IPS DF 6.9 (cell line): ENCODE measurements at regions not wholly inside any gene's neighbourhood (a gene's known extent, or its start where the extent isn't known, plus 50 kb on each side); places are given as distances from the start of the nearest gene placed in this dataset.

Experiments used
- DNase-seq: peaks from one replicate; pipeline ENCODE4 v3.0.0-alpha.2; 2013; ENCODE audit warnings: low read depth, low spot score
- H3K27ac ChIP-seq: one replicate; pipeline ENCODE4 v1.5.1; 2013; ENCODE audit warnings: low read length, control low read depth
- H3K27me3 ChIP-seq: 2 replicates; pipeline ENCODE4 v1.6.1; 2013; ENCODE audit warnings: mild to moderate bottlenecking, low read length; ENCODE audit not compliant: control insufficient read depth, insufficient read depth
- H3K36me3 ChIP-seq: 2 replicates; pipeline ENCODE4 v1.6.1; 2013; ENCODE audit warnings: low read length; ENCODE audit not compliant: control insufficient read depth, insufficient read depth
- H3K4me1 ChIP-seq: 2 replicates; pipeline ENCODE4 v1.6.1; 2013; ENCODE audit warnings: low read length; ENCODE audit not compliant: control insufficient read depth, insufficient read depth
- H3K4me3 ChIP-seq: 2 replicates; pipeline ENCODE4 v1.5.1; 2013; ENCODE audit warnings: mild to moderate bottlenecking, low read length
- H3K9me3 ChIP-seq: 2 replicates; pipeline ENCODE4 v1.6.1; 2013; ENCODE audit warnings: low read length, inconsistent platforms; ENCODE audit not compliant: control insufficient read depth, insufficient read depth
- WGBS: extraction: QIAGEN DNeasy Blood & Tissue Kit; methylation state at CpG from one replicate; pipeline ENCODE4 v1.1.7; 2013; ENCODE audit warnings: mixed read lengths, missing lambda C conversion rate; ENCODE audit not compliant: insufficient read length, insufficient coverage; 5-methylcytosine and 5-hydroxymethylcytosine counted together

- DNase-seq, result no peak
- Histone ChIP-seq H3K4me1 (no peaks in the 10 kb centered on the region), H3K36me3 (no peaks in the 10 kb centered on the region), H3K9me3 (no peaks in the 10 kb centered on the region), H3K27me3 (no peaks in the 10 kb centered on the region), H3K27ac (no peak overlapping the region), H3K4me3 (no peak overlapping the region)
- no CpG with 5 or more reads among the region's 5 CpGs for WGBS
Observed at GRCh38 chr10:125337510-125337909, 177.1 kb upstream of the CTBP2 start.

- Histone ChIP-seq H3K4me1 (no peaks in the 10 kb centered on the region), H3K9me3 (no peaks in the 10 kb centered on the region), H3K27ac (no peak overlapping the region), H3K27me3 (no peaks in the 10 kb centered on the region), H3K36me3 (no peaks in the 10 kb centered on the region), H3K4me3 (no peak overlapping the region)
- no peak for DNase-seq
- no CpG with 5 or more reads among the region's 2 CpGs for WGBS
Observed at GRCh38 chr10:125334545-125334944, 174.2 kb upstream of the CTBP2 start.

GRCh38 chr10:125333769-125334168 lies 173.4 kb upstream of the CTBP2 start:
- no peaks in the 10 kb centered on the region for H3K36me3 ChIP-seq
- H3K27me3 ChIP-seq, result no peaks in the 10 kb centered on the region
- H3K27ac ChIP-seq, result no peak overlapping the region
- no peak for DNase-seq
- no peaks in the 10 kb centered on the region for H3K9me3 ChIP-seq
- H3K4me1 ChIP-seq, result no peaks in the 10 kb centered on the region
- WGBS, result no CpG with 5 or more reads among the region's 1 CpG
- H3K4me3 ChIP-seq, result no peak overlapping the region

GRCh38 chr10:125333209-125333591 lies 172.8 kb upstream of the CTBP2 start:
- no peaks in the 10 kb centered on the region for H3K9me3 ChIP-seq
- no peaks in the 10 kb centered on the region for H3K27me3 ChIP-seq
- no peaks in the 10 kb centered on the region for H3K36me3 ChIP-seq
- no peak overlapping the region for H3K4me3 ChIP-seq
- no peaks in the 10 kb centered on the region for H3K4me1 ChIP-seq
- DNase-seq, result no peak
- WGBS, result no CpG with 5 or more reads among the region's 4 CpGs
- no peak overlapping the region for H3K27ac ChIP-seq

- Histone ChIP-seq H3K27ac (no peak overlapping the region), H3K4me3 (no peak overlapping the region), H3K27me3 (no peaks in the 10 kb centered on the region), H3K9me3 (no peaks in the 10 kb centered on the region), H3K36me3 (no peaks in the 10 kb centered on the region), H3K4me1 (no peaks in the 10 kb centered on the region)
- no CpG with 5 or more reads among the region's 6 CpGs for WGBS
- DNase-seq, result no peak
Observed at GRCh38 chr10:125332548-125333208, 172.3 kb upstream of the CTBP2 start.

GRCh38 chr10:125331056-125331455 lies 170.7 kb upstream of the CTBP2 start:
- no peak overlapping the region for H3K4me3 ChIP-seq
- H3K9me3 ChIP-seq, result no peaks in the 10 kb centered on the region
- DNase-seq, result no peak
- no peaks in the 10 kb centered on the region for H3K27me3 ChIP-seq
- no CpG with 5 or more reads among the region's 7 CpGs for WGBS
- H3K4me1 ChIP-seq, result no peaks in the 10 kb centered on the region
- no peak overlapping the region for H3K27ac ChIP-seq
- H3K36me3 ChIP-seq, result no peaks in the 10 kb centered on the region

GRCh38 chr10:125329056-125329455 lies 168.7 kb upstream of the CTBP2 start:
- no CpG with 5 or more reads among the region's 6 CpGs for WGBS
- no peak overlapping the region for H3K4me3 ChIP-seq
- no peak for DNase-seq

GRCh38 chr10:125325326-125325725 lies 165.0 kb upstream of the CTBP2 start:
- Histone ChIP-seq H3K36me3 (no peaks in the 10 kb centered on the region), H3K4me3 (no peak overlapping the region), H3K27me3 (no peaks in the 10 kb centered on the region), H3K27ac (no peak overlapping the region), H3K9me3 (peaks cover 1% of the 10 kb centered on the region; the same call in 1 of the 2 replicates), H3K4me1 (no peaks in the 10 kb centered on the region)
- no peak for DNase-seq
- WGBS, result no CpG with 5 or more reads among the region's 3 CpGs

More at GRCh38 chr10:125329056-125329455, 168.7 kb upstream of the CTBP2 start:
- H3K27me3 ChIP-seq, result no peaks in the 10 kb centered on the region
- H3K36me3 ChIP-seq, result no peaks in the 10 kb centered on the region
- H3K4me1 ChIP-seq, result no peaks in the 10 kb centered on the region
- H3K27ac ChIP-seq, result no peak overlapping the region
- no peaks in the 10 kb centered on the region for H3K9me3 ChIP-seq

- no peaks in the 10 kb centered on the region for H3K27me3 ChIP-seq
- no peak overlapping the region for H3K4me3 ChIP-seq
- H3K4me1 ChIP-seq, result no peaks in the 10 kb centered on the region
- no CpG with 5 or more reads among the region's 3 CpGs for WGBS
- no peaks in the 10 kb centered on the region for H3K9me3 ChIP-seq
- no peak for DNase-seq
- H3K36me3 ChIP-seq, result no peaks in the 10 kb centered on the region
- H3K27ac ChIP-seq, result no peak overlapping the region
Observed at GRCh38 chr10:125316436-125316835, 156.1 kb upstream of the CTBP2 start.

- Histone ChIP-seq H3K4me1 (no peaks in the 10 kb centered on the region), H3K27ac (no peak overlapping the region), H3K4me3 (no peak overlapping the region), H3K36me3 (no peaks in the 10 kb centered on the region), H3K27me3 (no peaks in the 10 kb centered on the region; the same call in 1 of the 2 replicates), H3K9me3 (no peaks in the 10 kb centered on the region)
- WGBS, result no CpG with 5 or more reads among the region's 2 CpGs
- no peak for DNase-seq
Observed at GRCh38 chr10:125300937-125301336, 140.6 kb upstream of the CTBP2 start.

GRCh38 chr10:125299461-125299860 lies 139.1 kb upstream of the CTBP2 start:
- H3K4me3 ChIP-seq, result no peak overlapping the region
- H3K27ac ChIP-seq, result no peak overlapping the region
- DNase-seq, result no peak
- WGBS, result no CpG with 5 or more reads among the region's 2 CpGs
- H3K36me3 ChIP-seq, result no peaks in the 10 kb centered on the region
- no peaks in the 10 kb centered on the region for H3K27me3 ChIP-seq
- no peaks in the 10 kb centered on the region for H3K9me3 ChIP-seq
- H3K4me1 ChIP-seq, result no peaks in the 10 kb centered on the region
